ENCODE measurements at regions not wholly inside any gene's neighbourhood (a gene's known extent, or its start where the extent isn't known, plus 50 kb on each side); places are given as distances from the start of the nearest gene placed in this dataset.

DNA sequence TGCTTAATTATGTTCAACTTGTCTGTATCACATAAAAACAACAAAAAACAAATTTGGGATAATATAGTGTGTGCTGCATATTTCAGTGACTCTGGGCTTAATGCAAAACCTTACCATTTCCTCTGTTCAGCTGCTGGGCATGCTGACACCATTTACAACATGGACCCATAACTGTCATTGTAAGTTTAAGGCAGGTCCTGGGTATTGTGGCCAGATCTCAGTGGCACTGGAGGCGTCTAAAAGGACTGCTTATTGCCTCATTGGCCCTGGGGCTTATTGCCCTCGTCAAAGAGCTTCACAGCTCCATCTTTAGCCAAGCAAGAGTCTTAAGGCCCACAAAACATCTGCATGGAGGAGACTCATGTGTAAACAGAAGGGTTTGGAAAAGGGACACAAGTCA, 390.2 kb downstream of the NR2F2 start:
- TF ChIP-seq, protein P1, sequence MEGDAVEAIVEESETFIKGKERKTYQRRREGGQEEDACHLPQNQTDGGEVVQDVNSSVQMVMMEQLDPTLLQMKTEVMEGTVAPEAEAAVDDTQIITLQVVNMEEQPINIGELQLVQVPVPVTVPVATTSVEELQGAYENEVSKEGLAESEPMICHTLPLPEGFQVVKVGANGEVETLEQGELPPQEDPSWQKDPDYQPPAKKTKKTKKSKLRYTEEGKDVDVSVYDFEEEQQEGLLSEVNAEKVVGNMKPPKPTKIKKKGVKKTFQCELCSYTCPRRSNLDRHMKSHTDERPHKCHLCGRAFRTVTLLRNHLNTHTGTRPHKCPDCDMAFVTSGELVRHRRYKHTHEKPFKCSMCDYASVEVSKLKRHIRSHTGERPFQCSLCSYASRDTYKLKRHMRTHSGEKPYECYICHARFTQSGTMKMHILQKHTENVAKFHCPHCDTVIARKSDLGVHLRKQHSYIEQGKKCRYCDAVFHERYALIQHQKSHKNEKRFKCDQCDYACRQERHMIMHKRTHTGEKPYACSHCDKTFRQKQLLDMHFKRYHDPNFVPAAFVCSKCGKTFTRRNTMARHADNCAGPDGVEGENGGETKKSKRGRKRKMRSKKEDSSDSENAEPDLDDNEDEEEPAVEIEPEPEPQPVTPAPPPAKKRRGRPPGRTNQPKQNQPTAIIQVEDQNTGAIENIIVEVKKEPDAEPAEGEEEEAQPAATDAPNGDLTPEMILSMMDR (conservative IDR thresholded peaks at IDR 0.05; ENCODE audit: low read depth, low read length), result no peak
- TF ChIP-seq, protein P2, sequence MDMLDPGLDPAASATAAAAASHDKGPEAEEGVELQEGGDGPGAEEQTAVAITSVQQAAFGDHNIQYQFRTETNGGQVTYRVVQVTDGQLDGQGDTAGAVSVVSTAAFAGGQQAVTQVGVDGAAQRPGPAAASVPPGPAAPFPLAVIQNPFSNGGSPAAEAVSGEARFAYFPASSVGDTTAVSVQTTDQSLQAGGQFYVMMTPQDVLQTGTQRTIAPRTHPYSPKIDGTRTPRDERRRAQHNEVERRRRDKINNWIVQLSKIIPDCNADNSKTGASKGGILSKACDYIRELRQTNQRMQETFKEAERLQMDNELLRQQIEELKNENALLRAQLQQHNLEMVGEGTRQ (IDR thresholded peaks at IDR 0.05; ENCODE audit: low read depth, low read length), result no peak
- TF ChIP-seq MAZ (IDR thresholded peaks at IDR 0.05; ENCODE audit: borderline replicate concordance, low read depth, low read length), result no peak
- TF ChIP-seq RAD21 (IDR thresholded peaks at IDR 0.05; ENCODE audit: low read length), result no peak
- no peak for TF ChIP-seq POLR2A (IDR thresholded peaks at IDR 0.05; ENCODE audit: low read depth, low read length)
- TF ChIP-seq MXI1 (IDR thresholded peaks at IDR 0.05; ENCODE audit: borderline replicate concordance, low read depth, low read length), result no peak
- no peak for TF ChIP-seq RFX5 (IDR thresholded peaks at IDR 0.05; ENCODE audit: low read depth, low read length)
- TF ChIP-seq CEBPB (IDR thresholded peaks at IDR 0.05; ENCODE audit: low read depth, low read length), result no peak
- no peak for TF ChIP-seq SMC3 (IDR thresholded peaks at IDR 0.05; ENCODE audit: low read depth, low read length)
- TF ChIP-seq CHD1 (IDR thresholded peaks at IDR 0.05; ENCODE audit: low read depth, low read length), result no peak
- TF ChIP-seq RCOR1 (IDR thresholded peaks at IDR 0.05; ENCODE audit: insufficient replicate concordance, low read length), result no peak
- TF ChIP-seq FOS (IDR thresholded peaks at IDR 0.05; ENCODE audit: low read depth, low read length), result no peak

All from IMR-90 (cell line).